ENCODE measurements at regions not wholly inside any gene's neighbourhood (a gene's known extent, or its start where the extent isn't known, plus 50 kb on each side); places are given as distances from the start of the nearest gene placed in this dataset.

DNA sequence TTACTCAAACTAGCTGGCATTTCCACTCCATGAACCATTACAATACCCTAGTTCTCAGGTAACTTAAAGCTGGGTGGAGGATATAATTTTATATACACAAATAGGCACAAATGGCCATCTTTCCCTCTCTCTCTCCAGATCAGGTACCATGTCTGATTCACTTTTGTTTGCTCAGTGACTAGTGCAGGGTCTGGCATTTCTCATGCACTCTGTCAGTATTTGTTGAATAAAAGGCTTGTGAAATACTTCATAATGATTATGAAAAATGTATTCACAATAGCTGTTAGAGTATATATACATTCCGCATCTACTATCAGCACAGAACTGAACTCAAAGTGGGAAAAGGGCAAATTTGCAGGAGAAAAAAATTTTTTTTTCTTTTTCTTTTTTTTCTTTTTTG lies 510.2 kb upstream of the USP24 start:
- Histone ChIP-seq H2BK15ac (ENCODE audit: low read depth, low read length) (no peak overlapping the region), H3K79me1 (ENCODE audit: insufficient read depth, low read depth, low read length, poor library complexity, severe bottlenecking) (no peaks in the 10 kb centered on the region), H3K9ac (ENCODE audit: extremely low read depth, insufficient read length, low read length) (no peak overlapping the region), H4K20me1 (ENCODE audit: control insufficient read depth, insufficient read depth, insufficient read length) (no peaks in the 10 kb centered on the region), H3K4me1 (ENCODE audit: insufficient read depth, low read length) (no peaks in the 10 kb centered on the region), H2AK5ac (ENCODE audit: insufficient read length, low read length) (no peak overlapping the region), H2BK20ac (ENCODE audit: low read depth, low read length, poor library complexity, severe bottlenecking) (no peak overlapping the region), H3K23ac (ENCODE audit: insufficient read length, low read depth, low read length) (no peak overlapping the region), H2AFZ (ENCODE audit: low read length) (no peak overlapping the region), H3K4ac (ENCODE audit: low read depth, low read length) (no peak overlapping the region), H3K79me2 (ENCODE audit: insufficient read depth, low read length) (no peaks in the 10 kb centered on the region), H3K14ac (ENCODE audit: insufficient read depth, low read length) (no peak overlapping the region), H3K56ac (ENCODE audit: insufficient read length, low read depth, low read length) (no peak overlapping the region), H4K8ac (replicated peaks; ENCODE audit: insufficient read length, low read depth, low read length) (no peak overlapping the region), H3K27me3 (ENCODE audit: insufficient read depth, low read length) (no peaks in the 10 kb centered on the region), H3K18ac (ENCODE audit: insufficient read length, low read depth, low read length) (no peak overlapping the region), H2BK5ac (ENCODE audit: insufficient read length, low read length) (no peak overlapping the region), H2BK120ac (ENCODE audit: low read depth, low read length, poor library complexity, severe bottlenecking) (no peak overlapping the region), H3K4me2 (ENCODE audit: insufficient read depth, insufficient read length, low read length) (no peak overlapping the region), H4K91ac (ENCODE audit: insufficient read length, low read depth, low read length) (no peak overlapping the region), H3K9me3 (ENCODE audit: control insufficient read depth, low read depth, low read length) (no peaks in the 10 kb centered on the region), H3K27ac (ENCODE audit: insufficient read length, low read depth, low read length) (no peak overlapping the region), H3T11ph (ENCODE audit: low read length) (no peak overlapping the region), H4K5ac (ENCODE audit: insufficient read length, low read depth, low read length) (no peak overlapping the region), H3K23me2 (ENCODE audit: insufficient read length, low read depth, low read length, poor library complexity, severe bottlenecking) (no peaks in the 10 kb centered on the region), H2BK12ac (ENCODE audit: insufficient read length, low read depth, low read length) (no peak overlapping the region)
- TF ChIP-seq, protein P1, sequence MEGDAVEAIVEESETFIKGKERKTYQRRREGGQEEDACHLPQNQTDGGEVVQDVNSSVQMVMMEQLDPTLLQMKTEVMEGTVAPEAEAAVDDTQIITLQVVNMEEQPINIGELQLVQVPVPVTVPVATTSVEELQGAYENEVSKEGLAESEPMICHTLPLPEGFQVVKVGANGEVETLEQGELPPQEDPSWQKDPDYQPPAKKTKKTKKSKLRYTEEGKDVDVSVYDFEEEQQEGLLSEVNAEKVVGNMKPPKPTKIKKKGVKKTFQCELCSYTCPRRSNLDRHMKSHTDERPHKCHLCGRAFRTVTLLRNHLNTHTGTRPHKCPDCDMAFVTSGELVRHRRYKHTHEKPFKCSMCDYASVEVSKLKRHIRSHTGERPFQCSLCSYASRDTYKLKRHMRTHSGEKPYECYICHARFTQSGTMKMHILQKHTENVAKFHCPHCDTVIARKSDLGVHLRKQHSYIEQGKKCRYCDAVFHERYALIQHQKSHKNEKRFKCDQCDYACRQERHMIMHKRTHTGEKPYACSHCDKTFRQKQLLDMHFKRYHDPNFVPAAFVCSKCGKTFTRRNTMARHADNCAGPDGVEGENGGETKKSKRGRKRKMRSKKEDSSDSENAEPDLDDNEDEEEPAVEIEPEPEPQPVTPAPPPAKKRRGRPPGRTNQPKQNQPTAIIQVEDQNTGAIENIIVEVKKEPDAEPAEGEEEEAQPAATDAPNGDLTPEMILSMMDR (conservative IDR thresholded peaks at IDR 0.05), result no peak
- H3K27ac Mint-ChIP-seq, result no peak overlapping the region
- H3K36me3 Mint-ChIP-seq (ENCODE audit: insufficient read depth in 1 of 3, low read depth in 3 of 3), result no peaks in the 10 kb centered on the region
- no peak overlapping the region for H3K4me3 Mint-ChIP-seq
- no peak for DNase-seq
- H3K9me3 Mint-ChIP-seq, result no peaks in the 10 kb centered on the region; a peak in 1 of 5 replicates
- H3K4me1 Mint-ChIP-seq, result peaks cover 7 to 11% of the 10 kb centered on the region in 2 experiments; a peak in 3 of 4 replicates
- no peaks in the 10 kb centered on the region; the same call in 1 of the 2 replicates for H3K27me3 Mint-ChIP-seq (ENCODE audit: low read depth)
- no CpG with 5 or more reads among the region's 1 CpG for WGBS (ENCODE audit: extremely low coverage, insufficient read length, low lambda C conversion rate)

Measured in H9 (cell line).